HG03196 (cell line): ENCODE measurements at regions not wholly inside any gene's neighbourhood (a gene's known extent, or its start where the extent isn't known, plus 50 kb on each side); places are given as distances from the start of the nearest gene placed in this dataset.
"Not testable (repeated sequence)": the region's sequence is repeated elsewhere in the genome, so short reads cannot be mapped to it uniquely, and the experiment has no call there.

Source experiments
- ATAC-seq: cut with Tn5 transposase; IDR thresholded peaks from one replicate; pipeline ENCODE4 v1.9.1; 2021; ENCODE audit not compliant: unreplicated experiment

DNA sequence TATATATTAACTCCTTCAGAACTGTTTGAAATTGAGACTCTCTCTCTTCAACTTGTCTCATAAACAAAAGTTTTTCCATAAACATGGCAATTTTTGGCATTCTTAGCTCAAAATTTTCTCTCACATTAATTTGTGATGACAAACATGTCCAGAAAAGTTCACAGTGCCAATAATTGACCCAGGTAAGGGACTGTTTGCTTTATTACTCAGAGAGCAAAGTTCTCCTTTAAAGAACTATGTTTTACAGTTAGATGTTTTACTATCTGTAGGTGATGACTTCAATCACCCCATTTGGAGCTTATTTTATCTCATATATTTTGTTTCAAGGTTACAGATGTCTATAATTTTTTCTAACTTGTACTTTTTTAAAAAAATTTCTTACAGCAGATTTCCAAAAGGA, 855.6 kb downstream of the SLC16A7 start:
- ATAC-seq = no peak

DNA sequence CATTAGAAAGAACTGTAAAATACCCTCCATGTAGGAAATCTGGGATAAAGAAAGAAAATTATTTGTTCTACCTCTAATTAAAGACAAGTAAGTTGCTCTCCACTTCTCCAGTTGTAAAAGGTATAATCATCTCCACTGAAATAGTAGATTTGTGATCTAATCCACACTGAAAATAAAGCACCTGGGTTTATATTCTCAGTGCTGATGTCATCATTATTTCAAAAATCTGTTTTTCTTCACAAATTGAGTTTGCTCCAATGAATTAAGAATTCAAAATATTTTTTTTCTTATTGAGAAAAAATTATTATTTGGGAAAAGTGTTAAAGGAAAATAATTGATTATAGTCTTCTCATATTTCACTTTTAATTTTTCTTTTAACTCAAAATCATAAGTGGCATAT, 869.2 kb downstream of the SLC16A7 start:
- no peak for ATAC-seq

DNA sequence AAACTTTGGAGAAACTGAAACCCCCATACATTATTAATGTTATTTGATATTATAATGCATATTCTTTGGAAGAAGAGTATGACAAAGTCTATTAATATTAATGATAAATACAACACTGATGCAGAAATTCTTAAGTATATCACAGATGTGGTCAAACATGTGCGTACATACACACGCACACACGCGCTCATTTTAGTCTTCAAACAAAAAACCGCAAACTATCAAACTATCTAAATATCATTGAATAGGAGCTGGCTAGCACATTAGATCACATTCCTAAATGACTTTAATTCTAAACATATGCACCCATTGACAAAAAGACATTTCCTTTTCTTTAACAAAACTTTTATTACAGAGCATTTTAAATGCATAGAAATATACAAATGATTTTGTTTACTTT, 872.7 kb downstream of the SLC16A7 start:
- ATAC-seq = no peak

DNA sequence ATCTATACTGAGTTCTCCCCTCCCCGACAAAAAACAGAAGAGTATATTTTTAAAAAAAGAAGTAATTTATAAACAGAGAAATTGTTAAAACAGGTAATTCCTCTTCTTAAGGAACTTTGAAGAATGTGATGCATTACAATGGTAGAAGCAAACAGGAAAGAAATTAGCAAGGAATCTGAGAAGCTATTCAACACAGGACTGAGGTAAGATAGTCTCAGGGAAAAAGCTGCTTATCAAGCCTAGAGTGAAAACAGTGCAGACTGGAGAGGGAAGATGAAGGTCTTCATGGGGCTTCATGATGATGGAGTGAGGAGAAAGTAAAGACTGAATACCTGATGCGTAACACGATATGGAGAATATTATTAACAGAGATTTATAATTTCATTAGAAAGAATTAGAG, 880.0 kb downstream of the SLC16A7 start:
- ATAC-seq = no peak

DNA sequence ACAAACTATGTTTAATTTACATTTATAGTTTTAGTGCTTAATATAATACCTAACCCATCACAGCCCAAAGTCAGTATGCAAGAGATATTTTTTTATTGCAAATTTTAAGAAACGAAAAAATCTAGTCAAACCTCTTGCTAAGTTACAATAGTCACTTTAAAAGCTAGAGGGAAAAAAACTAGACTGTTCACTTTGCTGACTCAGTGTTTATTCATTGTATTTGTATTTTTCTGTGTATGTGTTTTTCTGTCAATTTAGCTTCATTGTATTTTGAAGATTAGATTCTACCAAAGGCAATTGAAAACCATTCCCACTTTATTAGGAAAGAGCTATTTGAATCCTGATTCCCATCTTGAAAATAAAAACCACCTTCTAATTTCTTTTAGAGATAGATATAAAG, 891.5 kb downstream of the SLC16A7 start:
- ATAC-seq = no peak

DNA sequence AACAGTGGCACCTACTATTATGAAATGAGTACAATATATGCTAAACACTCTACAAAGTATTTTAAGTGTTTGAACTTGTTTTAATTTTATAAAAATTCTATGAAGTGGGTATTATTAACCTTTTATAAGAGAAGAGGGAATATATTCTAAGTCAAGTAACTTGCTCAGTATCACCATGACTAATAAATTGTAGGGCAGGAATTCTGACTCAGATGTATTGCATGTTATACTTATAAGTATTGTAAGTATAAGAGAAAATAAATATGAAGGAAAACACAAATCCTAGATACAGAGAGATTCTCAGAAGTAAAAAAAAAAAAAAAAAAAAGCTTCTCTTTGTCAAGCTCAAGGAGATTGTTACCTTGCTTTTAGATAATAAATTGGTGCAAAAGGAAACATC, 893.2 kb downstream of the SLC16A7 start:
- no peak for ATAC-seq

DNA sequence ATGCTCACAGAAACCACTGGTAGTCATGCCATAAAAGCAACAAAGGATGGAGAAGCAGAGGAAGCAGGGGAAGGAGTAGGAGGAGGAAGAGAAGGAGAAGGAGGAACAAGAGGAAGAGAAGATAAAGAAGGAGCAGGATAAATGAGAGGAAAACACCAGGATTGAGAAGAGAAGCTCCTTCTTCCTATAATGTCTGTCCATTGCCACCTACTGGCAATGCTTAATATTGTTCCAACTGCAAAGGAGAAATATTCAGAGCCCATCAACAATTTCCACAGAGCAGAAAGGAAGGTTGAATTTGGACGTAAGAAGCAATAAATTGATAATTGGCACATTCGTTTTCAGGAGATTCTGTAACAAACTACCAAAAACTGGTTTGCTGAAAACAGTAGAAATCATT, 898.4 kb downstream of the SLC16A7 start:
- no peak for ATAC-seq

DNA sequence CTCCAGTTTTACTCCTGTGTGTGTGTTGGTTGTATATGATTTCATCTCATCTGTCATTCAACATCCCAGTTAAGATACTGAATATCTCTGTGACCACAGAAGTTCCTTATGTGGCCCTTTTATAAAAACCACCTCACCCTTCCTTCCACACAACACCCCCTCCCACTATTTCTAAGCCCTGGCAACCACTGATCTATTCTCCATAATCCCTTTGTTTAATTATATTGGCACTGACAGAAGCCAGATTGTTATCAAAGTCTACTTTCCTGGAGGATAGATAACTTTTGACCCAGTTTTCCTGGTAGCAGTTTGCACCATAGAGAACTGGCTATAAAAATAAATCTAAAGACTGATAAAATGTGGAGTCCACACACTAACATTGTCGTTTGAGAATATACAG, 902.8 kb downstream of the SLC16A7 start:
- ATAC-seq = no peak

DNA sequence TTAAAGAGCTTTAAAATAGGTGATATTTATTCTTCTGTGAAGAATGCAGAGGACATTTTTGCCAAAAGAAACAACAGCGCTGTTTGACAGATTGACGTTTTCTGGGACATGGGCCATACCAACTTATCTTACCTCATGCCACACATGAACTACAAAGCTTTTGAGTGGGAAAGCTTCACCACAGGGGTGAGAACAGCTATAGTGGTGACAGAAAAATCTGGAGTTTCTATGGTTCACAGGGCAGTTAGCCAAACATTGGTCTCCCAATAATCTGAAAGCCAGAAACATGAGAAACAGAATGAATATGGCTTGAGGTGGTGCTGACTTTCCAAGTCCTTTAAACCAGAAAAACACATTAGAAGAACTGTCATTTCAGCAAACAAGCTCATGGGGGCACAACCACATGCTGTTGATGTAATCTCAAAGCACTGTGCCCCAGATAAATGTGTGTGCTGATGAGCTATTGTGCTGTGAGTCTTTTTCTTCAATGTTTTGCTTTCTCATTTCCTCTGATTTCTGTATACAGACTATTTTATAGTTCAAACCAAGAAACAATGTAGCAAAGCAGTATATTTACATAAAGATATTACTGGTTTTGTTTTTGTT, 905.4 kb downstream of the SLC16A7 start:
- no peak for ATAC-seq

DNA sequence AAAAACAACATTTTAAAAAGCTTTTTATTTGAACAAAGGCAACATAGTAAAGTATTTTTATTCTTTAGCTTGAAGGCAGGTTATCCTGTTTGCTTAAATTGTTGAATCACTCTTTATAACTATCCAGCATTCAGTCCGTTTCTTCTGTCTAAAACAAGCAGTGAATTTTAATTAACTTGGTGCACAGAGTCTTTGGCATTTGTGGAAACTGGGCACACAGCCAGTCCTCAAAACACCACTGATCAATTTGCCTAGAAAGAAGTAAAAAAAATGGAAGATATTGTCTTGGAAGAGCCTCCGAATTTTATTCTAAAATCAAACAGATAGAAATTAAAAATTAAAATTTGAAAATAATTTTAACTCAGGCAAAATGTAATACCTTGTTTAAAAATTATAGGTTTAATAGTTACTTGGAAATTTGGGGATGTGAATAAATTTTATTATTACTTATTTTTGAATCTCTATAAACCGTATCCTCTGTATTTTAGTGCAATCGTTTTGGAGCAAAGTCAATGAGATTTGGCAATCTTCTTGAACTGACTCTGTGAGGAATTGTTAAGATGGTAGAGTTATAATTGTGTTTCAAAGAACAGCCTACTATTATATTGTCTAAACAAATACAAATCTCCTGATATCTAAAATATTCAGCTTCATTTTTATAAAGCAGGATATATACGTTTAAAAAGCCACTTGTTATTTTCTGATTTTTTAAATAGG, 927.0 kb downstream of the SLC16A7 start:
- ATAC-seq = no peak

DNA sequence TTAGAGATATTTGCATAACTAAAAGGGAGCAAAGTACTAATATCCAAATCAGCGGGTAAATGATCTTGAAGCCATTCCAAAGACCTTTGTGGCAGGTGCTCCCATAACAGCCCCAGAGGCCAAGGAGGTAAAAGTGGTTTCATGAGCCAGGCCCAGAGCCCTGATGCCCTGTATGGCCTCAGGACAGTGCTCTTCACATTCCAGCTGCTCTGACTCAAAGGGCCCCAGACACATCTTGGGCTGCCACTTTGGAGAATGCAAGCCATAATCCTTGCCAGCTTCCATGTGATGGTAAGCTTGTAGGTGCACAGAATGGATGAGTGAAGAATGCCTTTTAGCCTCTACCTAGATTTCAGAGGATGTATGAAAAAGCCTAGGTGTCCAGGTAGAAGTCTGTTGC, 933.4 kb downstream of the SLC16A7 start:
- ATAC-seq = no peak

DNA sequence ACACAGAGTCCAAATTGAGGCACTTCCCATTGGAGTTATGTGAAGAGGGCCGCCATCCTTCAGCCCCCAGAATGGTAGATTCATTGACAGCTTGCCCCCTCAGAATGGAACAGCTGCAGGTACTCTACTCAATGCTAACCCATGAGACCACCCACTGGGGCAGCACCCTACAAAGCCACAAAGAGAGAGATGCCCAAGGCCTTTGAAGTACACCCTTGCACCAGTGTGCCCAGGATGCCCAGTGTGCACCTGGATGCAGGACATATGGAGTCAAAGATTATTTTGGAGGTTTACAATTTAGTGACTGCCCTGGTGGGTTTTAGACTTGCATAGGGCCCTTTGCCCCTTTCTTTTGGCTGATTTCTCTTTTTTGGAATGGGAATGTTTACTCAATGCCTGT, 933.9 kb downstream of the SLC16A7 start:
- ATAC-seq = no peak

DNA sequence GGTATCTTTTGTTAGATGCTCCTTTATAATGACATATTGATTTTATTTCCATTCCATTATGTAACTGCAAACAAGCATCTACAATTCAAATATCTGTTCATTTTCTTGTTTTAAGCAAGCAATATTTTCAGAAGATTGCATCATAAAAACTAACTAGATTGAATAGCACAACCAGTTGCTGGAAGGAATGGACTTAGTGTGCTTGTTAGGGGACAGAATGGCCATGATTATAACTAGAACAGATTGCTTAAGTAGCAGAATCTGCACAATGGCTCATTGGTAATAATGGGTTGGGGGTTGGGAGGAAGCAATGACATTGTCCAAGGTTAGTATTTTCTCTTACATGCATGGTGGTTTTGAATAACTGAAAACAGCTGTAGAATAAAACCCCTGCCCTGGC, 939.5 kb downstream of the SLC16A7 start:
- ATAC-seq = no peak

DNA sequence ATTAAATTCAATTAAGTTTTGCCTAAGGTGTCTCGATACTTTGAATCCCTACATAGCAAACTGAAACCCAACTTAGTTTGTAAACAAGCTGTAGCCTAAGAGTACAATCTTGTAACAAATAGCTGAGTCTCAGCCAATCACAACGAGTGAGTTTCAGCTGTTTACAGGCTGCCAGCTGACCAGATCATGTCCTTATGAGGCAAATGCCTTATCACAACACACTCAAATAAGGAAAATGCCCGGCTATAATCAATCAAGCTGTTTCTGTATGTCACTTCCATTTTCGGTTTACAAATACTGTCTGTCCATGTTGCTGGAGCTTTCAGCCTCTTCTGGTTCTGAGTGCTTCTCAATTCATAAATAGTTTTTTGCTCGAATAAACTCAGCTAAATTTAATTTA, 943.8 kb downstream of the SLC16A7 start:
- no peak for ATAC-seq

DNA sequence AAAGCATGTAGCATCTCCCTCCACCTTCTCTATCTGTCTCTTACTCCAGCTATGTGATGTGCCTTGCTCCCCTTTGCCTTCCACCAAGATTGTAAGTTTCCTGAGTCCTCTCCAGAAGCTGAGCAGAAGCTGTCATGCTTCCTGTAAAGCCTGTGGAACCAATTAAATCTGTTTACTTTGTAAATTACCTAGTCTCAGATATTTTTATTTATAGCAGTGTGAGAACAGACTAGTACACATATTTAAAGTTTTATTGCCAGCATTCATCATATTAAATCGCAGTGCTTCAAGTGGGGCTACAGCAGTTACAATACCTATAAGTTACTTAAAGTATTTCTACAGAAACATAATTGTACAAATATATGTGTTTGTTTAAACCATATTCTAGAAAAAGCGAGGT, 973.1 kb downstream of the SLC16A7 start:
- no peak for ATAC-seq

DNA sequence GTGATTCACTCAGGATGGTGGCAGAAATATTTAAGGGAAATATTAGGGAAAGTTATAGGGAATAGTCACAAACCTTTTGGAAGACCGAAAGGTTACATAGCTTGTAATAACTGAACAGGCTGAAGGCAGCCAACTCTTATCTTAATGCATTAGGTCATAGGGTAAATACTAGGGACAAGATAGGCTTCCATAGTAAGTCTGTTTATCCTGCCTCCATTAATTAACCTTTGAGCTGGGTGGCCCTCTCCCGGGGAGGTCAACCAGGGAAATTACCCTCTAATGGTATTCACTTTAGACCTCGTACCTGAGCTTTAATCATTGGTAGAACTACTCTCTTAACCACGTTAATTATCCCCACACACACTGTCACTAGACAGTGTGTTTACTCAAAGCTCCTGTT, 981.8 kb downstream of the SLC16A7 start:
- no peak for ATAC-seq

DNA sequence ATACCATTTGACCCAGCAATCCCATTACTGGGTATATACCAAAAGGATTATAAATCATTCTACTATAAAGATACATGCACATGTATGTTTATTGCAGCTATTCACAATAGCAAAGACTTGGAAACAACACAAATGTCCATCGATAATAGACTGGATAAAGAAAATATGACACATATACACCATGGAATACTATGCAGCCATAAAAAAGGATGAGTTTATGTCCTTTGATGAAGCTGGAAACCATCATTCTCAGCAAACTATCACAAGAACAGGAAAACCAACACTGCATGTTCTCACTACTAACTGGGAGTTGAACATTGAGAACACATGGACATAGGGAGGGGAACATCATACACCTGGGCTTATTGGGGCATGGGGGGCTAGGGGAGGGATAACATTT, 991.8 kb downstream of the SLC16A7 start:
- not testable (repeated sequence) for ATAC-seq

DNA sequence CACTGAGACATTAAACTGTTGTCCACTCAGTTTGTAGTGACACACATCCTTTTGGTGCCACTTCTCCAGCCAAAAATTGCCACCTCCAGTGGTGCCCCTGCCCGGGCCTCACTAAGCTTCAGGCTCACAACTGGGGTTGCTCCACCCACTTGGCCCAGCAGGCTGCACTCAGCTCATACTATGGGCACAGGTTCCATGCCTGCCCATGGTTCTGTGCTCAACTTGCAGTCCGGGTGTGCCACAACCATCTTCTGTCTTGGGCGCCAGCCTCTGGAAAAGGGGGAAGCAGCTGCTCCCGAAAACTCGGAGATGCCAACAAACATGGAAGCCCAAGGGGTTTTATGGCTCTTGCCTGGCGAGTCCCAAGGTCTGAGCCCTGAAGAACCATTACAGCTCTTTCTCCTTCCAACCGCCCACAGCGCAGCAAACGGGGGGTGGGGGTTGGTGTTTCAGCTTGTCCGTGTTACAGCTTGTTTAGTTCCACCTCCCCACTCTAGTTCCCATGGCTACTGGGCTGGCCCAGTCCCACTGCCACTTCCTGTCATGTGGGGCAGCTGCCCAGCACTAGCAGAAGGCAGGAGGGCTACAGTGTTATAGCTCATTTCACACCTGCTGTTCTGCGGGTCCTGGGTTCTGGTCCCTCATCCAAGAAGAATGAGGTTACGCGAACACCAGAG, 998.3 kb downstream of the SLC16A7 start:
- ATAC-seq = no peak

DNA sequence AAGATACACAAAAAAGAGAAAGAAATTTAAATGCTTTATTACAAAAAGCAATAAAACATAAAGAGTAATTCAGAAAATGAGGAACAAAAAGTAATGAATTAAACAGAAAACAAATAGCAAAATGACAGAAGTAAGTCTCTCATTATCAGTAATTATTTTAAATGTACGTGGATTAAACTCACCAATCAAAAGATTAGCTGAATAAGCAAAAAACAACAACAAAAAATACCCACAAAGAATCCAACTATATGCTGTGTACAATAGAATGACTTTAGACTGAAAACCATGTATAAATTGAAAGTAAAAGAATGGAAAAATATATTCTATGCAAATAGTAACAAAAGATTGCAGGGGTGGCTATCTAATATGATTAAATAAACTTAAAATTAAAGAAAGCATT, 1006.8 kb downstream of the SLC16A7 start:
- no peak for ATAC-seq

DNA sequence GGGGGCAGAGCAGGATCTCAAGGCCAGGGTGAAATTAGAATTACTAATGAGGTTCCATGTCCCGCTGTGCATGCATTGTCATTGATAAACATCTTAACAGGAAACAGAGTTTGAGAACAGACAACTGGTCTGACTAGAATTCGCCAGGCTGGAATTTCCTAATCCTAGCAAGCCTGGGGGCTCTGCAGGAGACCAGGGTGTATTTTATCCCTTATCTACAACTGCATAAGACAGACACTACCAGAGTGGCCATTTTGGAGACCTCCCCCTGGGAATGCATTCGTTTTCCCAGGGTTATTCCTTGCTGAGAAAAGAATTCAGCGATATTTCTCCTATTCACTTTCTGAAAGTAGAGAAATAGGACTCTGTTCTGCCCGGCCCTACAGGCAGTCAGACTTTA, 1007.6 kb downstream of the SLC16A7 start:
- not testable (repeated sequence) for ATAC-seq

DNA sequence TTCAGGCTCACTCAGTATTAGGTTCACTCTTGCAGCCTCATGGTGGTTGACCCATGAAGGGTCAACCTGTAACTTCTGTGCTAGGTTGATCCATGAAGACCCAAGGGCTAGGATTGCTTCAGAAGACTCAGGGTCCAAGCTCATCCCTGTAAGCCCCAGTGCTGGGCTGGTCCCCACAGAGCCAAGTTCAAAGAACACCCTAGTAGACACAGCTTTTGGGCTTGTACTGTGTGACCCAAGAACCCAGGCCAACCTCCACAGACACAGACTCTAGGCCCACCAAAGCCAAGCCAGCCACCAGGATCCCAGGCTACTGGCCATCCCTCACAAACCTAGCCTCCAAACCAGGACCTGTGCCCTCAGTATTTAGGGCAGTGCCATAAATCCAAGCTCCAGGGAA, 1020.6 kb downstream of the SLC16A7 start:
- no peak for ATAC-seq

DNA sequence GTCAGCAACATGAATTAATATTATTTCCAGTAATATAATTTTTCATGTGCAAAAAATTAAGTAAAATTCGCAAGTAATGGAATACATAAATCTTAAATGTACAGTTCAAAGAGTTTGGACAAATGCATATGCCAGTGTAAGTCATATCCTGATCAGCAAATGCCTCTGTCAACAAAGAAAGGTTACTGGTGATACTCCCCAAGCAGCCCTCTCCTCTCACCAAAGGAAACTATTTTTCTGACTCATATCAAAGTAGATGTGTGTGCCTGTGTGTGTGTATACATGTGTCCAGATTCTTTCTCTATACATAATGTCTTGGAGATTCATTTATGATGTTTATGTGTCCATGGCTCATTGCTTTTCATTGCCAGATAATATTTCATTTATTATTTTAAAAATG, 1035.0 kb downstream of the SLC16A7 start:
- no peak for ATAC-seq

DNA sequence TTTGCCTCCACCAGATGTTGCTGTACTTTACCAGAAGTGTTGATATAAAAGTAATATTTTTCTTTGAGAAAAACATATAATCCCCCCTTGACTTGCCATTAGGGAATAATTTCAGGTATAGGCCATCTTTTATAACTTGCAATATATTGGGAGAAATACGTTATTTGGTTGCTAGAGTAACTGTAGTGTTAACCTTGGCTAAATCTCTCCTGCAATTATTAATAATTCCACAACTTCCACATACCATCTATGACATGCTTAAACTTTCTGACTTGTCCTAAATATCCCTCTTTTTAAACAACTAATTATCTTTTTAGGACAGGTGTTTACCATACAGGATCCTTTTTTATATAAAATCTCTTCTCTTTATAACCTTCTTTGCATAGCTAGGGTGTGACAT, 1048.2 kb downstream of the SLC16A7 start:
- ATAC-seq = no peak
